ENCODE measurements at regions not wholly inside any gene's neighbourhood (a gene's known extent, or its start where the extent isn't known, plus 50 kb on each side); places are given as distances from the start of the nearest gene placed in this dataset.

GRCh38 chr16:86974120-86974519, 343.1 kb downstream of the C16orf95 start:
- DNase-seq (ENCODE audit: low read depth, low spot score) = no peak

- peak; percentile 99 for DNase-seq (ENCODE audit: low read depth, low spot score)
Observed at GRCh38 chr16:86975445-86975844, 341.7 kb downstream of the C16orf95 start.

GRCh38 chr16:86977076-86977676, 340.0 kb downstream of the C16orf95 start:
- no peak for DNase-seq (ENCODE audit: low read depth, low spot score)

GRCh38 chr16:86978445-86979030, 338.7 kb downstream of the C16orf95 start:
- DNase-seq (ENCODE audit: low read depth, low spot score) = no peak

GRCh38 chr16:86979061-86979460, 338.1 kb downstream of the C16orf95 start:
- DNase-seq (ENCODE audit: low read depth, low spot score) = no peak

GRCh38 chr16:86979984-86980553, 337.1 kb downstream of the C16orf95 start:
- no peak for DNase-seq (ENCODE audit: low read depth, low spot score)

GRCh38 chr16:86980644-86981043, 336.5 kb downstream of the C16orf95 start:
- DNase-seq (ENCODE audit: low read depth, low spot score) = no peak

- DNase-seq (ENCODE audit: low read depth, low spot score) = no peak
Observed at GRCh38 chr16:86982347-86982596, 334.9 kb downstream of the C16orf95 start.

GRCh38 chr16:86982912-86983311, 334.3 kb downstream of the C16orf95 start:
- no peak for DNase-seq (ENCODE audit: low read depth, low spot score)

- no peak for DNase-seq (ENCODE audit: low read depth, low spot score)
Observed at GRCh38 chr16:86983621-86984020, 333.6 kb downstream of the C16orf95 start.

- no peak for DNase-seq (ENCODE audit: low read depth, low spot score)
Observed at GRCh38 chr16:86984343-86984742, 332.8 kb downstream of the C16orf95 start.

- peak; percentile 53 for DNase-seq (ENCODE audit: low read depth, low spot score)
Observed at GRCh38 chr16:86984991-86985647, 332.1 kb downstream of the C16orf95 start.

GRCh38 chr16:86985648-86986015, 331.6 kb downstream of the C16orf95 start:
- no peak for DNase-seq (ENCODE audit: low read depth, low spot score)

GRCh38 chr16:86986136-86986535, 331.1 kb downstream of the C16orf95 start:
- DNase-seq (ENCODE audit: low read depth, low spot score) = no peak

- DNase-seq (ENCODE audit: low read depth, low spot score) = no peak
Observed at GRCh38 chr16:86986809-86987487, 330.2 kb downstream of the C16orf95 start.

GRCh38 chr16:86987746-86988670, 329.2 kb downstream of the C16orf95 start:
- DNase-seq (ENCODE audit: low read depth, low spot score) = no peak

- no peak for DNase-seq (ENCODE audit: low read depth, low spot score)
Observed at GRCh38 chr16:86988920-86989696, 328.1 kb downstream of the C16orf95 start.

- DNase-seq (ENCODE audit: low read depth, low spot score) = no peak
Observed at GRCh38 chr16:86990451-86990850, 326.7 kb downstream of the C16orf95 start.

- DNase-seq (ENCODE audit: low read depth, low spot score) = peak; percentile 42
Observed at GRCh38 chr16:86991679-86992078, 325.5 kb downstream of the C16orf95 start.

- DNase-seq (ENCODE audit: low read depth, low spot score) = no peak
Observed at GRCh38 chr16:86992587-86992986, 324.6 kb downstream of the C16orf95 start.

Measured in astrocyte of the hippocampus (primary cell).